ENCODE measurements at regions not wholly inside any gene's neighbourhood (a gene's known extent, or its start where the extent isn't known, plus 50 kb on each side); places are given as distances from the start of the nearest gene placed in this dataset.

- no peak for DNase-seq (ENCODE audit: low read depth in 1 of 2, low spot score in 1 of 2)
These were observed 313.8 kb downstream of the UACA start for GRCh38 chr15:70449311-70450141.

- DNase-seq (ENCODE audit: low read depth in 1 of 2, low spot score in 1 of 2) = peak; percentile 17 to 18
These were observed 315.2 kb downstream of the UACA start for GRCh38 chr15:70447928-70448698.

GRCh38 chr15:70447521-70447920, 315.8 kb downstream of the UACA start:
- DNase-seq (ENCODE audit: low read depth in 1 of 2, low spot score in 1 of 2) = no peak

- DNase-seq (ENCODE audit: low read depth in 1 of 2, low spot score in 1 of 2) = no peak
These were observed 316.3 kb downstream of the UACA start for GRCh38 chr15:70447081-70447480.

GRCh38 chr15:70443486-70444273, 319.7 kb downstream of the UACA start:
- DNase-seq (ENCODE audit: low read depth in 1 of 2, low spot score in 1 of 2) = no peak

- no peak for DNase-seq (ENCODE audit: low read depth in 1 of 2, low spot score in 1 of 2)
These were observed 320.6 kb downstream of the UACA start for GRCh38 chr15:70442616-70443321.

GRCh38 chr15:70442211-70442610, 321.1 kb downstream of the UACA start:
- DNase-seq (ENCODE audit: low read depth in 1 of 2, low spot score in 1 of 2) = no peak

GRCh38 chr15:70440416-70441138, 322.8 kb downstream of the UACA start:
- no peak for DNase-seq (ENCODE audit: low read depth in 1 of 2, low spot score in 1 of 2)

GRCh38 chr15:70439880-70440279, 323.5 kb downstream of the UACA start:
- no peak for DNase-seq (ENCODE audit: low read depth in 1 of 2, low spot score in 1 of 2)

GRCh38 chr15:70439304-70439877, 324.0 kb downstream of the UACA start:
- DNase-seq (ENCODE audit: low read depth in 1 of 2, low spot score in 1 of 2) = no peak

- DNase-seq (ENCODE audit: low read depth in 1 of 2, low spot score in 1 of 2) = no peak
These were observed 324.6 kb downstream of the UACA start for GRCh38 chr15:70438776-70439175.

- DNase-seq (ENCODE audit: low read depth in 1 of 2, low spot score in 1 of 2) = no peak
These were observed 325.4 kb downstream of the UACA start for GRCh38 chr15:70437882-70438451.

- DNase-seq (ENCODE audit: low read depth in 1 of 2, low spot score in 1 of 2) = no peak
These were observed 326.3 kb downstream of the UACA start for GRCh38 chr15:70437089-70437488.

GRCh38 chr15:70436428-70436827, 326.9 kb downstream of the UACA start:
- DNase-seq (ENCODE audit: low read depth in 1 of 2, low spot score in 1 of 2) = no peak

- no peak for DNase-seq (ENCODE audit: low read depth in 1 of 2, low spot score in 1 of 2)
These were observed 327.5 kb downstream of the UACA start for GRCh38 chr15:70435872-70436271.

GRCh38 chr15:70435369-70435768, 328.0 kb downstream of the UACA start:
- DNase-seq (ENCODE audit: low read depth in 1 of 2, low spot score in 1 of 2) = no peak

- no peak for DNase-seq (ENCODE audit: low read depth in 1 of 2, low spot score in 1 of 2)
These were observed 329.6 kb downstream of the UACA start for GRCh38 chr15:70433586-70434324.

GRCh38 chr15:70432924-70433495, 330.3 kb downstream of the UACA start:
- DNase-seq (ENCODE audit: low read depth in 1 of 2, low spot score in 1 of 2) = no peak

GRCh38 chr15:70431854-70432253, 331.5 kb downstream of the UACA start:
- no peak for DNase-seq (ENCODE audit: low read depth in 1 of 2, low spot score in 1 of 2)
